ENCODE measurements at regions not wholly inside any gene's neighbourhood (a gene's known extent, or its start where the extent isn't known, plus 50 kb on each side); places are given as distances from the start of the nearest gene placed in this dataset.
"Not testable (repeated sequence)": the region's sequence is repeated elsewhere in the genome, so short reads cannot be mapped to it uniquely, and the experiment has no call there.

DNA sequence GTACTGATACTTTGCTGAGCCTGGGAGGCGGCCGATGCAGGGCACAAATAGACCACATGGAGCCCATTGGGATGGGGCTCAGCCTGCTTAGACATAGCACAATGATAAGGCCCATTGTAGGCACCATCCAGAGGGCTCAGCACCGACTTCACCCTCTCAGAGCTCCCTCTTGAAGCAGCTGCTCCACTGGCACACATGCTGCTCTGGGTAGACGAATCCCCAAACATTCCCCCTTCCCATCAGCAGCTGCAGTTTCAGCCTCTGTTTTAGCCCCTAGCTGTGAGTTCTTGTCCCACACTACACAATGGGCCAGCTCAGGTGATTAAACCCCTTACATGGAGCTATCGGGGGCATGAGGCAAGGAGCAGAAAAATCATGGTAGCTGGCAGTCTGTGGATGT lies 174.1 kb downstream of the RGS9 start:
- Mint-ChIP-seq H3K4me3 (ENCODE audit: unreplicated experiment) (no peak overlapping the region), H3K27ac (ENCODE audit: unreplicated experiment) (no peak overlapping the region), H3K36me3 (ENCODE audit: low read depth) (no peaks in the 10 kb centered on the region), H3K4me1 (ENCODE audit: low read depth) (no peaks in the 10 kb centered on the region), H3K27me3 (ENCODE audit: low read depth) (peaks cover 13% of the 10 kb centered on the region), H3K9me3 (ENCODE audit: low read depth) (no peaks in the 10 kb centered on the region)
- no peak for TF ChIP-seq CTCF (IDR thresholded peaks at IDR 0.05)
- DNase-seq (ENCODE audit: low spot score) = no peak

DNA sequence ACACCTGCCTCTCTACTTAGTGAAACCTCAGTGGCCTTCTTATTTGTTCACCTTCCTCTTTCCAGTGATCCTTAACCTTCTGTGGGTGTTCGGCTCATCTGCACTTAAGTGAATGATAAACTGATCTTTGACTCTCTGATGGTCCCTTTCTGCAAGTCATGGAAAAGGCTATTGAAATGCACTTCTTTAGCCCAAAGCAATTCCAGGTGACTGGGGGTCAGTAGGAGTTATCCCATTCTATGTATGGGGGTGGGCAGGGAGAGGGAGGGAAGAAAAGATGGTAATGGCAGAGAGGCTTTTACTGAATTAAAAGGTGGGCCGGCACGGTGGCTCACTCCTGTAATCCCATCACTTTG lies 170.8 kb downstream of the RGS9 start:
- Mint-ChIP-seq H3K9me3 (ENCODE audit: low read depth) (peaks cover 3% of the 10 kb centered on the region), H3K36me3 (ENCODE audit: low read depth) (peaks cover 2% of the 10 kb centered on the region), H3K4me3 (ENCODE audit: unreplicated experiment) (no peak overlapping the region), H3K27ac (ENCODE audit: unreplicated experiment) (no peak overlapping the region), H3K4me1 (ENCODE audit: low read depth) (no peaks in the 10 kb centered on the region), H3K27me3 (ENCODE audit: low read depth) (peaks cover 10% of the 10 kb centered on the region)
- no peak for TF ChIP-seq CTCF (IDR thresholded peaks at IDR 0.05)
- no peak for DNase-seq (ENCODE audit: low spot score)

GRCh38 chr17:65307081-65307960 lies 170.2 kb downstream of the RGS9 start:
- no peak for TF ChIP-seq CTCF (IDR thresholded peaks at IDR 0.05)
- Mint-ChIP-seq H3K4me1 (ENCODE audit: low read depth) (no peaks in the 10 kb centered on the region), H3K4me3 (ENCODE audit: unreplicated experiment) (no peak overlapping the region), H3K36me3 (ENCODE audit: low read depth) (peaks cover 2% of the 10 kb centered on the region), H3K27me3 (ENCODE audit: low read depth) (peaks cover 9% of the 10 kb centered on the region), H3K27ac (ENCODE audit: unreplicated experiment) (no peak overlapping the region), H3K9me3 (ENCODE audit: low read depth) (peaks cover 3% of the 10 kb centered on the region)
- no peak for DNase-seq (ENCODE audit: low spot score)

DNA sequence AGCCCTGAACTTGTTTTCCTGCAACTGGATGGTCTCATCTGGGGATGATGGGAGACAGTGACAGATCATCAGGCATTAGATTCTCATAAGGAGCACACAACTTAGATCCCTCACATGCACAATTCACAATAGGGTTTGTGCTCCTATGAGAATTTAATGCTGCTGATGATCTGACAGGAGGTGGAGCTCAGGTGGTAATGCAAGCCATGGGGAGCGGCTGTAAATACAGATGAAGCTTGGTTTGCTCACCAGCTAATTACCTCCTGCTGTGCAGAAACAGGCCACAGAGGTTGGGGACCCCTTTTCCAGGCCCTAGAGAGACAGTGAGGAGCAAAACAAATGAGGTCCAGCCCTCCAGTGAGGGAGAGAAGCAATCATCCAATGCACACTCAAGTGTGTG lies 168.6 kb downstream of the RGS9 start:
- Mint-ChIP-seq H3K4me1 (ENCODE audit: low read depth) (no peaks in the 10 kb centered on the region), H3K27me3 (ENCODE audit: low read depth) (peaks cover 9% of the 10 kb centered on the region), H3K36me3 (ENCODE audit: low read depth) (peaks cover 2% of the 10 kb centered on the region), H3K4me3 (ENCODE audit: unreplicated experiment) (no peak overlapping the region), H3K27ac (ENCODE audit: unreplicated experiment) (no peak overlapping the region), H3K9me3 (ENCODE audit: low read depth) (peaks cover 3% of the 10 kb centered on the region)
- DNase-seq (ENCODE audit: low spot score) = no peak
- TF ChIP-seq CTCF (IDR thresholded peaks at IDR 0.05) = no peak

GRCh38 chr17:65305116-65305515 lies 167.9 kb downstream of the RGS9 start:
- no peak overlapping the region for H3K4me3 Mint-ChIP-seq (ENCODE audit: unreplicated experiment)

GRCh38 chr17:65301882-65302281 lies 164.7 kb downstream of the RGS9 start:
- not testable (repeated sequence) for H3K36me3 Mint-ChIP-seq (ENCODE audit: low read depth); H3K4me3 Mint-ChIP-seq (ENCODE audit: unreplicated experiment); DNase-seq (ENCODE audit: low spot score); H3K9me3 Mint-ChIP-seq (ENCODE audit: low read depth); H3K27ac Mint-ChIP-seq (ENCODE audit: unreplicated experiment); H3K4me1 Mint-ChIP-seq (ENCODE audit: low read depth); H3K27me3 Mint-ChIP-seq (ENCODE audit: low read depth)

More at GRCh38 chr17:65305116-65305515, 167.9 kb downstream of the RGS9 start:
- no peak for TF ChIP-seq CTCF (IDR thresholded peaks at IDR 0.05)
- peaks cover 3% of the 10 kb centered on the region for H3K9me3 Mint-ChIP-seq (ENCODE audit: low read depth)
- peaks cover 2% of the 10 kb centered on the region for H3K36me3 Mint-ChIP-seq (ENCODE audit: low read depth)
- no peak overlapping the region for H3K27ac Mint-ChIP-seq (ENCODE audit: unreplicated experiment)
- peaks cover 9% of the 10 kb centered on the region for H3K27me3 Mint-ChIP-seq (ENCODE audit: low read depth)
- no peak for DNase-seq (ENCODE audit: low spot score)
- no peaks in the 10 kb centered on the region for H3K4me1 Mint-ChIP-seq (ENCODE audit: low read depth)
